ENCODE measurements at regions not wholly inside any gene's neighbourhood (a gene's known extent, or its start where the extent isn't known, plus 50 kb on each side); places are given as distances from the start of the nearest gene placed in this dataset.

- TF ChIP-seq CHD2 (IDR thresholded peaks at IDR 0.05; ENCODE audit: low read length) (no peak), POLR2A (IDR thresholded peaks at IDR 0.05; ENCODE audit: control extremely low read depth in 1 of 2, low read depth in 2 of 2, low read length in 2 of 2) (no peak), CTCF (IDR thresholded peaks at IDR 0.05; ENCODE audit: control extremely low read depth in 1 of 3, insufficient read depth in 1 of 3, low read depth in 1 of 3, low read length in 3 of 3) (no peak), PHF8 (conservative IDR thresholded peaks at IDR 0.05; ENCODE audit: low read depth, low read length) (no peak)
Observed at GRCh38 chr5:2263763-2264162, 381.0 kb upstream of the IRX4 start.

Measured in H1 (cell line).